MM.1S (cell line): ENCODE measurements at regions not wholly inside any gene's neighbourhood (a gene's known extent, or its start where the extent isn't known, plus 50 kb on each side); places are given as distances from the start of the nearest gene placed in this dataset.

Experiments
- DNase-seq: peaks from one replicate; pipeline ENCODE4 v3.0.0-alpha.2; 2015
- H2AFZ ChIP-seq: fragments of 300-600 bp; sonication (generic); 2 replicates; pipeline ENCODE4 v1.6.0; 2016; ENCODE audit warnings: antibody characterized with exemption, low read length
- H3F3A ChIP-seq: fragments of 300-600 bp; sonication (generic); 2 replicates; pipeline ENCODE4 v1.6.1; 2016; ENCODE audit warnings: mild to moderate bottlenecking, antibody characterized with exemption, low read length, moderate library complexity, mixed read lengths; ENCODE audit not compliant: insufficient read depth
- H3K27ac ChIP-seq: fragments of 300-600 bp; sonication (generic); 2 replicates; pipeline ENCODE4 v1.5.1; 2016; ENCODE audit warnings: mild to moderate bottlenecking, low read length
- H3K27me3 ChIP-seq: fragments of 300-600 bp; sonication (generic); replicated peaks from 2 replicates; pipeline ENCODE4 v1.6.0; 2016; ENCODE audit warnings: low read length; ENCODE audit not compliant: insufficient read depth
- H3K36me3 ChIP-seq: fragments of 300-600 bp; sonication (generic); replicated peaks from 2 replicates; pipeline ENCODE4 v1.6.1; 2016; ENCODE audit warnings: mild to moderate bottlenecking, low read length, mixed read lengths; ENCODE audit not compliant: insufficient read depth
- H3K4me1 ChIP-seq: fragments of 300-600 bp; sonication (generic); 2 replicates; pipeline ENCODE4 v1.6.1; 2016; ENCODE audit warnings: low read length, mixed read lengths
- H3K4me2 ChIP-seq: fragments of 300-600 bp; sonication (generic); 2 replicates; pipeline ENCODE4 v1.6.0; 2016; ENCODE audit warnings: low read depth, low read length
- H3K4me3 ChIP-seq: fragments of 300-600 bp; sonication (generic); 2 replicates; pipeline ENCODE4 v1.5.1; 2016; ENCODE audit warnings: low read length, mixed read lengths
- H3K79me2 ChIP-seq: fragments of 300-600 bp; sonication (generic); 2 replicates; pipeline ENCODE4 v1.6.1; 2016; ENCODE audit warnings: mixed run types, low read length, mixed read lengths
- H3K9ac ChIP-seq: fragments of 300-600 bp; sonication (generic); 2 replicates; pipeline ENCODE4 v1.6.1; 2016; ENCODE audit warnings: low read length, mixed read lengths
- H3K9me2 ChIP-seq: fragments of 300-600 bp; sonication (generic); replicated peaks from 2 replicates; pipeline ENCODE4 v1.6.1; 2016; ENCODE audit warnings: mild to moderate bottlenecking, low read length, mixed read lengths; ENCODE audit not compliant: insufficient read depth
- H3K9me3 ChIP-seq: fragments of 300-600 bp; sonication (generic); replicated peaks from 2 replicates; pipeline ENCODE4 v1.6.1; 2016; ENCODE audit warnings: mild to moderate bottlenecking, low read length, mixed read lengths; ENCODE audit not compliant: insufficient read depth
- H4K20me1 ChIP-seq: fragments of 300-600 bp; sonication (generic); 2 replicates; pipeline ENCODE4 v1.6.1; 2016; ENCODE audit warnings: mild to moderate bottlenecking, low read length, moderate library complexity, mixed read lengths; ENCODE audit not compliant: insufficient read depth
- EZH2 ChIP-seq: fragments of 300-600 bp; sonication (generic); optimal IDR thresholded peaks from 2 replicates; pipeline ENCODE3; 2017; ENCODE audit warnings: low read depth, mild to moderate bottlenecking, antibody characterized with exemption, low read length, mixed read lengths
- EZH2phosphoT487 ChIP-seq: fragments of 300-600 bp; sonication (generic); IDR thresholded peaks from 2 replicates; pipeline ENCODE4 v1.6.1; 2018; ENCODE audit warnings: antibody characterized with exemption, low read length
- TF ChIP-seq, protein P1 (sequence below): fragments of 300-600 bp; sonication (generic); IDR thresholded peaks from 2 replicates; pipeline ENCODE4 v1.5.1; 2016; ENCODE audit warnings: antibody characterized with exemption, low read length, mixed read lengths

DNA sequence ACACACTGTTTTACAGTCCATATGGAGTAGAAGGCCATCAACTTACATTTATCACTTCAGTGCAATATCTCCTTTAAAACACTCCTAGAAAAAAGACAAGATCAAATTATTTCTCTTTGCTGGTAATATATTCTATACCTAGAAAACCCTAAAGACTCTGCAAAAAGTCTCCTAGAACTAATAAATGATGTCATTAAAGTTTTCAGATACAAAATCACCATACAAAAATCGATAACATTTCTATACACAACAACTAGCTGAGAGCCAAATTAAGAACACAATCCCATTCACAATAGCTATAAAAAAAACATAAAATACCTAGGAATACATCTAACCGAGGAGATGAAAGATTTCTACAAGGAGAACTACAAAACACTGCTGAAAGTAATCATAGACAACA lies 300.3 kb downstream of the CETN3 start:
- H3K36me3 ChIP-seq, result no peaks in the 10 kb centered on the region
- no peak for TF ChIP-seq EZH2

DNA sequence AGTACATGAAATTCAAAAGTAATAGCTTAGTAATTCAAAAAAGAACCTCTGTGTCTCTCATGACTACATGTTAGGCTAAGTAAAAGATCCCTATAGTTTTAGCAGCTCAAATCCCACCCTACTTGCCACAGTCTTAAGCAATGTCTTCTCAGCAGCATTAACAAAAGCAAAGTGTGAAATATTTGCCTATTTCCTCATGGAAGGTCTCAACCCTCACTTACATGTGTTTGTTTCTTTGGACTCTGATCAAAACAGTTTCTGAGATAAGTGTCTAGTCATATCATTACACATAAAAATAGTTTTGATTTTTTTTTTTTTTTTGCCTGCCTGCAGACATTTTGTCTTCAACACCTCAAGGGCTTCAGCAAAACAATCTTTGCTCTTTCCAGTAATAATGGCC lies 310.5 kb downstream of the CETN3 start:
- no peaks in the 10 kb centered on the region for H3K4me1 ChIP-seq
- DNase-seq, result no peak
- no peaks in the 10 kb centered on the region for H3F3A ChIP-seq
- no peaks in the 10 kb centered on the region for H3K9me3 ChIP-seq
- no peaks in the 10 kb centered on the region for H3K9me2 ChIP-seq
- H3K9ac ChIP-seq, result no peak overlapping the region
- H3K27me3 ChIP-seq, result no peaks in the 10 kb centered on the region
- H2AFZ ChIP-seq, result no peak overlapping the region
- H4K20me1 ChIP-seq, result no peaks in the 10 kb centered on the region
- no peak overlapping the region for H3K4me2 ChIP-seq
- no peak overlapping the region for H3K4me3 ChIP-seq
- no peak overlapping the region for H3K27ac ChIP-seq
- H3K36me3 ChIP-seq, result no peaks in the 10 kb centered on the region
- TF ChIP-seq EZH2phosphoT487, result no peak
- TF ChIP-seq EZH2, result no peak
- TF ChIP-seq, protein P1, sequence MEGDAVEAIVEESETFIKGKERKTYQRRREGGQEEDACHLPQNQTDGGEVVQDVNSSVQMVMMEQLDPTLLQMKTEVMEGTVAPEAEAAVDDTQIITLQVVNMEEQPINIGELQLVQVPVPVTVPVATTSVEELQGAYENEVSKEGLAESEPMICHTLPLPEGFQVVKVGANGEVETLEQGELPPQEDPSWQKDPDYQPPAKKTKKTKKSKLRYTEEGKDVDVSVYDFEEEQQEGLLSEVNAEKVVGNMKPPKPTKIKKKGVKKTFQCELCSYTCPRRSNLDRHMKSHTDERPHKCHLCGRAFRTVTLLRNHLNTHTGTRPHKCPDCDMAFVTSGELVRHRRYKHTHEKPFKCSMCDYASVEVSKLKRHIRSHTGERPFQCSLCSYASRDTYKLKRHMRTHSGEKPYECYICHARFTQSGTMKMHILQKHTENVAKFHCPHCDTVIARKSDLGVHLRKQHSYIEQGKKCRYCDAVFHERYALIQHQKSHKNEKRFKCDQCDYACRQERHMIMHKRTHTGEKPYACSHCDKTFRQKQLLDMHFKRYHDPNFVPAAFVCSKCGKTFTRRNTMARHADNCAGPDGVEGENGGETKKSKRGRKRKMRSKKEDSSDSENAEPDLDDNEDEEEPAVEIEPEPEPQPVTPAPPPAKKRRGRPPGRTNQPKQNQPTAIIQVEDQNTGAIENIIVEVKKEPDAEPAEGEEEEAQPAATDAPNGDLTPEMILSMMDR, result no peak
- H3K79me2 ChIP-seq, result no peaks in the 10 kb centered on the region

More for the DNA sequence above, 300.3 kb downstream of the CETN3 start:
- Histone ChIP-seq H3K9me2 (no peaks in the 10 kb centered on the region), H3K4me1 (no peaks in the 10 kb centered on the region), H4K20me1 (no peaks in the 10 kb centered on the region), H3K27me3 (no peaks in the 10 kb centered on the region), H2AFZ (no peak overlapping the region), H3K4me3 (no peak overlapping the region), H3K27ac (no peak overlapping the region), H3K4me2 (no peak overlapping the region), H3K9ac (no peak overlapping the region), H3K79me2 (no peaks in the 10 kb centered on the region), H3K9me3 (no peaks in the 10 kb centered on the region), H3F3A (no peaks in the 10 kb centered on the region)
- DNase-seq, result no peak

DNA sequence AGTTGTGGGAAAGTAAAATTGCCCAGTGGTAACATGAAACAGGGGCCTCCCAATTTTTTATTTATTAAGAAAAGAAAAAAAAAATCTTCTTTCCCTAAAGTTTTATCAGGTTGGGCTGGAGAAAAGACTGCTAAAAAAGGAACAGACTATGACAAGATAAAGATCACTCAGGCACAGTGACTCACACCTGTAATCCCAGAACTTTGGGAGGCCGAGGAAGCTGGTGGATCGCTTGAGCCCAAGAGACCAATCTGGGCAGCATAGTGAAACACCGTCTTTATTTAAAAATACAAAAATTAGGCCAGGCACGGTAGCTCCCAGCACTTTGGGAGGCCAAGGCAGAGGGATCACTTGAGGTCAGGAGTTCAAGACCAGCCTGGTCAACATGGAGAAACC lies 312.5 kb downstream of the CETN3 start:
- H3K9me2 ChIP-seq, result no peaks in the 10 kb centered on the region
- no peaks in the 10 kb centered on the region for H3K27me3 ChIP-seq
- H2AFZ ChIP-seq, result no peak overlapping the region
- H3K27ac ChIP-seq, result no peak overlapping the region
- DNase-seq, result no peak
- H3K36me3 ChIP-seq, result no peaks in the 10 kb centered on the region
- H3K9ac ChIP-seq, result no peak overlapping the region
- no peaks in the 10 kb centered on the region for H3K4me1 ChIP-seq
- no peak overlapping the region for H3K4me3 ChIP-seq
- TF ChIP-seq, protein P1, result no peak
- TF ChIP-seq EZH2 (no peak), EZH2phosphoT487 (no peak)
- H3K79me2 ChIP-seq, result no peaks in the 10 kb centered on the region
- H4K20me1 ChIP-seq, result no peaks in the 10 kb centered on the region
- H3K4me2 ChIP-seq, result no peak overlapping the region
- H3F3A ChIP-seq, result no peaks in the 10 kb centered on the region
- H3K9me3 ChIP-seq, result no peaks in the 10 kb centered on the region

DNA sequence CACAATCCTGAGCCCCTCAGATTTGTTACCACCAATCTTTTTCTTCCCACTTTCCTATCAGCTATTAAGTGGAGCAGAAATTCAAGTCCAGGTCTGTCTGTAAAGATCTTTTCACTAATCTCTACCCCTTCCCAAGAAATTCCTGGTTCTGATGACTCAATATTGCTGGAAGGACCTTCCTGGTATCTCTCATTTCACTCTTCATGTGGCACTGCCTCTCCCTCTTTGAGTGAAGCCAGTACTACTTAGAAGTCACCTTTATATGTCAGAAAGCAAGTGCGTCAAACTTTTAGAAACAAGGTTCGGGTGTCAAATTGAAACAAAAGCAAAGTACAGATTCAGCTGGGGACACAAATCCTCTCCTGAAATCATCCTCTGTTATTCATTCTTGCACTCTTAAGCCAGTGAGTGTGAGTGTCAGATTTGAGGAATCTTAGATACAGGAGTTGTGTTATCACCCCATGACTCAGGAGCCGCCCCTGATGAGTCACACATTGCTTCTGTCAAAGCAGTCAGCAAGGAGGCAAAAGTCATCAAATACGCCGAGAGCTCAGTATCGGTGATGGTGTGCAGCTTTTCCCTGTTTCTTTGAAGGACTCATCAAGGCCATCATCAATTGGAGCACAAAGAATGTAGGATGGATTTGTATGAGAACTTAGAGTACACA lies 313.0 kb downstream of the CETN3 start:
- Histone ChIP-seq H3K79me2 (no peaks in the 10 kb centered on the region), H3K9me3 (no peaks in the 10 kb centered on the region), H3K4me1 (no peaks in the 10 kb centered on the region), H3K27ac (no peak overlapping the region), H2AFZ (no peak overlapping the region), H4K20me1 (no peaks in the 10 kb centered on the region), H3K4me2 (no peak overlapping the region), H3K9ac (no peak overlapping the region), H3K27me3 (no peaks in the 10 kb centered on the region), H3K9me2 (no peaks in the 10 kb centered on the region), H3F3A (no peaks in the 10 kb centered on the region), H3K4me3 (no peak overlapping the region), H3K36me3 (no peaks in the 10 kb centered on the region)
- TF ChIP-seq EZH2phosphoT487 (no peak), EZH2 (no peak)
- TF ChIP-seq, protein P1, result no peak
- no peak for DNase-seq
